Skeletal muscle cell (primary cell): ENCODE measurements at regions not wholly inside any gene's neighbourhood (a gene's known extent, or its start where the extent isn't known, plus 50 kb on each side); places are given as distances from the start of the nearest gene placed in this dataset.
A peak's percentile ranks its signal among the peaks of the same experiment; 100 is the strongest.
"Not testable (repeated sequence)": the region's sequence is repeated elsewhere in the genome, so short reads cannot be mapped to it uniquely, and the experiment has no call there.

Source experiments
- DNase-seq: peaks from one replicate; pipeline ENCODE4 v3.0.0-alpha.2; 2010; ENCODE audit warnings: low read depth
- H3K4me3 ChIP-seq: 2 replicates; pipeline ENCODE4 v1.5.1; 2011; ENCODE audit warnings: low read depth, mild to moderate bottlenecking, control low read depth, low read length, moderate library complexity

- DNase-seq, result no peak
- H3K4me3 ChIP-seq, result no peak overlapping the region
These were observed 119.7 kb downstream of the PPIAL4G start for GRCh38 chr1:148363439-148363810.

- peak overlapping the region; percentile 40 for H3K4me3 ChIP-seq
- no peak for DNase-seq
These were observed 120.3 kb downstream of the PPIAL4G start for GRCh38 chr1:148362626-148363438.

GRCh38 chr1:148362216-148362611 is 120.9 kb downstream of the PPIAL4G start:
- no peak for DNase-seq
- peak overlapping the region; percentile 40 for H3K4me3 ChIP-seq

- DNase-seq, result not testable (repeated sequence)
- H3K4me3 ChIP-seq, result peak overlapping the region; percentile 24
These were observed 121.5 kb downstream of the PPIAL4G start for GRCh38 chr1:148361427-148362215.

- no peak overlapping the region for H3K4me3 ChIP-seq
- no peak for DNase-seq
These were observed 126.1 kb downstream of the PPIAL4G start for GRCh38 chr1:148357037-148357436.

GRCh38 chr1:148355976-148356375 is 127.1 kb downstream of the PPIAL4G start:
- no peak for DNase-seq
- no peak overlapping the region for H3K4me3 ChIP-seq

- no peak overlapping the region for H3K4me3 ChIP-seq
- no peak for DNase-seq
These were observed 128.2 kb downstream of the PPIAL4G start for GRCh38 chr1:148354913-148355308.

- H3K4me3 ChIP-seq, result peak overlapping the region; percentile 1
- DNase-seq, result no peak
These were observed 128.7 kb downstream of the PPIAL4G start for GRCh38 chr1:148354284-148354912.

GRCh38 chr1:148353461-148354283 is 129.4 kb downstream of the PPIAL4G start:
- peak overlapping the region; percentile 1 for H3K4me3 ChIP-seq
- peak; percentile 61 for DNase-seq

- H3K4me3 ChIP-seq, result no peak overlapping the region
- DNase-seq, result no peak
These were observed 130.5 kb downstream of the PPIAL4G start for GRCh38 chr1:148352470-148353053.

GRCh38 chr1:148347781-148348180 is 135.3 kb downstream of the PPIAL4G start:
- DNase-seq, result no peak

GRCh38 chr1:148345659-148346151 is 137.4 kb downstream of the PPIAL4G start:
- DNase-seq, H3K4me3 ChIP-seq: not testable (repeated sequence)

More at GRCh38 chr1:148347781-148348180, 135.3 kb downstream of the PPIAL4G start:
- H3K4me3 ChIP-seq, result no peak overlapping the region

- H3K4me3 ChIP-seq, result not testable (repeated sequence)
These were observed 138.5 kb downstream of the PPIAL4G start for GRCh38 chr1:148344651-148345050.

GRCh38 chr1:148341729-148342128 is 141.4 kb downstream of the PPIAL4G start:
- not testable (repeated sequence) for H3K4me3 ChIP-seq, DNase-seq

More at GRCh38 chr1:148344651-148345050, 138.5 kb downstream of the PPIAL4G start:
- DNase-seq, result not testable (repeated sequence)

GRCh38 chr1:148336121-148336918 is 146.8 kb downstream of the PPIAL4G start:
- not testable (repeated sequence) for DNase-seq, H3K4me3 ChIP-seq

- DNase-seq, result peak; percentile 93
- peak overlapping the region; percentile 58 for H3K4me3 ChIP-seq
These were observed 148.6 kb downstream of the PPIAL4G start for GRCh38 chr1:148334339-148335130.

- DNase-seq, result no peak
These were observed 149.2 kb downstream of the PPIAL4G start for GRCh38 chr1:148333875-148334338.

More at GRCh38 chr1:148333875-148334338, 149.2 kb downstream of the PPIAL4G start:
- H3K4me3 ChIP-seq, result peak overlapping the region; percentile 58
